HG03159 (cell line): ENCODE measurements at regions not wholly inside any gene's neighbourhood (a gene's known extent, or its start where the extent isn't known, plus 50 kb on each side); places are given as distances from the start of the nearest gene placed in this dataset.

Experiments
- ATAC-seq: cut with Tn5 transposase; IDR thresholded peaks from one replicate; pipeline ENCODE4 v1.9.1; 2021; ENCODE audit warnings: mild to moderate bottlenecking, moderate library complexity; ENCODE audit not compliant: unreplicated experiment

- no peak for ATAC-seq
These were observed 137.7 kb upstream of the POM121L12 start for GRCh38 chr7:52897713-52898112.

GRCh38 chr7:52897288-52897687 lies 138.1 kb upstream of the POM121L12 start:
- no peak for ATAC-seq

- ATAC-seq, result no peak
These were observed 158.2 kb upstream of the POM121L12 start for GRCh38 chr7:52877240-52877639.

GRCh38 chr7:52876402-52876801 lies 159.0 kb upstream of the POM121L12 start:
- no peak for ATAC-seq

- ATAC-seq, result no peak
These were observed 171.8 kb upstream of the POM121L12 start for GRCh38 chr7:52863652-52864051.

- no peak for ATAC-seq
These were observed 173.1 kb upstream of the POM121L12 start for GRCh38 chr7:52862321-52862720.

GRCh38 chr7:52857367-52857766 lies 178.1 kb upstream of the POM121L12 start:
- ATAC-seq, result no peak

- ATAC-seq, result no peak
These were observed 180.8 kb upstream of the POM121L12 start for GRCh38 chr7:52854681-52855080.

- no peak for ATAC-seq
These were observed 183.9 kb upstream of the POM121L12 start for GRCh38 chr7:52851547-52851946.

GRCh38 chr7:52843436-52843835 lies 192.0 kb upstream of the POM121L12 start:
- ATAC-seq, result no peak

GRCh38 chr7:52842202-52842900 lies 193.1 kb upstream of the POM121L12 start:
- no peak for ATAC-seq

- no peak for ATAC-seq
These were observed 196.4 kb upstream of the POM121L12 start for GRCh38 chr7:52838981-52839411.

GRCh38 chr7:52831321-52831720 lies 204.1 kb upstream of the POM121L12 start:
- no peak for ATAC-seq

GRCh38 chr7:52830801-52831200 lies 204.6 kb upstream of the POM121L12 start:
- no peak for ATAC-seq

GRCh38 chr7:52826515-52827265 lies 208.7 kb upstream of the POM121L12 start:
- no peak for ATAC-seq

GRCh38 chr7:52825611-52826010 lies 209.8 kb upstream of the POM121L12 start:
- no peak for ATAC-seq

GRCh38 chr7:52811537-52811936 lies 223.9 kb upstream of the POM121L12 start:
- no peak for ATAC-seq

GRCh38 chr7:52799817-52800216 lies 235.6 kb upstream of the POM121L12 start:
- no peak for ATAC-seq

GRCh38 chr7:52797801-52798200 lies 237.6 kb upstream of the POM121L12 start:
- no peak for ATAC-seq

GRCh38 chr7:52794621-52795020 lies 240.8 kb upstream of the POM121L12 start:
- ATAC-seq, result no peak

GRCh38 chr7:52791176-52791700 lies 244.2 kb upstream of the POM121L12 start:
- no peak for ATAC-seq

GRCh38 chr7:52786174-52786573 lies 249.3 kb upstream of the POM121L12 start:
- ATAC-seq, result no peak
